Amygdala (tissue), 56 donors: ENCODE measurements at regions not wholly inside any gene's neighbourhood (a gene's known extent, or its start where the extent isn't known, plus 50 kb on each side); places are given as distances from the start of the nearest gene placed in this dataset.
"Not testable (repeated sequence)": the region's sequence is repeated elsewhere in the genome, so short reads cannot be mapped to it uniquely, and the experiment has no call there.

Experiments
- DNase-seq, 56 donors: peaks; one replicate each; lab custom pipeline; 2025; lab: John Stamatoyannopoulos, UW

- no peak for DNase-seq
Measured at GRCh38 chr2:62412347-62412742, 93.7 kb downstream of the TMEM17 start.

DNA sequence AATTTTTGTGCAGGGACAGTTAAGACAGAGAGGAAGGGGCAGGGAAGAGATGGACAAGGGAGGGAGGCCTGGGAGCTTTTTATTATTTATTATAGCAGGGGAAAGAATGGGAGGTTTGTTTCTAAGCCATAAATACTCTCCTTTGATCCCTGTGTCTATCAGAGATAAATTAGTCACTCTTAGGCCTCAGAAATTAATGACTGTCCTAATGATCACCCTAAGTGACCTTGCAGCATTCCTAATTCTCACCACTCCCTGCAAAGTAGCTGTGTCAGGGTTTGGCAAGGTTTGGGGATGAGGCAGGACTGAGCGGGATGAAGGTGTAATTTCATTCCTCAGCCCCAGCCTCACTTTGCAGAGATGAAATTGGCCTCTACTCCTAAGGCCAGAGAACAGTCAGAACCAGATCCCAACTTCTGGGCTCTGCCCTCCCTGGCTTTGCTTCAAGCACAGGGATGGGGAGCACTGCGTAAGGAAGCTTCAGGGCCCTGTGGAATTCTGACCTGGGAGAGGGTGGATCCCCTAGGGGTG is 95.0 kb downstream of the TMEM17 start:
- peak in 1 of 56 donors; percentile 3 for DNase-seq

GRCh38 chr2:62410015-62410453 is 96.0 kb downstream of the TMEM17 start:
- DNase-seq: peak in 25 of 56 donors; percentile 7 to 63 (median 21)

- DNase-seq: no peak
Measured at GRCh38 chr2:62409442-62409841, 96.6 kb downstream of the TMEM17 start.

GRCh38 chr2:62408241-62408677 is 97.7 kb downstream of the TMEM17 start:
- DNase-seq: no peak

- DNase-seq: no peak
Measured at GRCh38 chr2:62407838-62408237, 98.2 kb downstream of the TMEM17 start.

GRCh38 chr2:62407401-62407800 is 98.6 kb downstream of the TMEM17 start:
- DNase-seq: no peak

DNA sequence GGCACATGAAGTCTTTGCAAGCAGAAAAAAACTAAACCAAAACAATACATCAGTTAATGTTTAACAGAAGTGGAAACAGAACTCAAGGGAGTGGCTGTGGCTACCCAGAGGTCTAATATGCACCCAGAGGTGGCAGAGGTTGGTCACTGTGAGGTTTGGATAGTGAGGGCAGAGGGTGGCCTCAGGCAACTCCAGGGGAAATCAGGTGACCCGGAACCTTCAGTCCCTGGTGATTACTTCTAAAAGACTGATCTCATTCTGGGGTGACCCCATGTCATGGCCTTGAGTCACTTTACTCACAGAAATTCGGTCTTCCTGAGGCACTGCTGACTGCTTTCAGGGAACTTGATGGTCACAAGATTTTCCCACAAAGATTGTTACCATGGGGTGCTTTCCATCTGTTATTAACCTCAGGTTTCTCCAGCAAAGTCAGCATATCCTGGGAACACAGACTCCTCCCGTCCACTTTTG is 99.4 kb downstream of the TMEM17 start:
- no peak for DNase-seq

GRCh38 chr2:62404913-62405312 is 101.1 kb downstream of the TMEM17 start:
- no peak for DNase-seq

DNA sequence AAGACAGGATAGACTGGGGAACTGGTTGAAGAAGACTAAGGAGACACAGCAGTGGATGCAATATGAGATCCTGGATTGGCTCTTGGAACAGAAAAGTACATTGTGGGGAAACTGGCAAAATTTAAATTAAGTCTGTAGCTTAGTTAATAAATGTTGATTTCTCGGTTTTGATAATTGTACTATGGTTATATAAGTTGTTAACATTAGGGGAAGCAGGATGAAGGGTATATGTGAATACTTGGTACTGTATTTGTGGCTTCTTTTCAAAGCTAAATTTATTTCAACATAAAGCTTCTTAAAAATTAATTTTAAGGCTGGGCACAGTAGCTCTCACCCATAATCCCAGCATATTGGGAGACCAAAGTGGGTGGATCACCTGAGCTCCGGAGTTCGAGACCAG is 103.8 kb downstream of the TMEM17 start:
- no peak for DNase-seq

- no peak for DNase-seq
Measured at GRCh38 chr2:62398356-62398755, 107.6 kb downstream of the TMEM17 start.

GRCh38 chr2:62396880-62397279 is 109.1 kb downstream of the TMEM17 start:
- DNase-seq: no peak

DNA sequence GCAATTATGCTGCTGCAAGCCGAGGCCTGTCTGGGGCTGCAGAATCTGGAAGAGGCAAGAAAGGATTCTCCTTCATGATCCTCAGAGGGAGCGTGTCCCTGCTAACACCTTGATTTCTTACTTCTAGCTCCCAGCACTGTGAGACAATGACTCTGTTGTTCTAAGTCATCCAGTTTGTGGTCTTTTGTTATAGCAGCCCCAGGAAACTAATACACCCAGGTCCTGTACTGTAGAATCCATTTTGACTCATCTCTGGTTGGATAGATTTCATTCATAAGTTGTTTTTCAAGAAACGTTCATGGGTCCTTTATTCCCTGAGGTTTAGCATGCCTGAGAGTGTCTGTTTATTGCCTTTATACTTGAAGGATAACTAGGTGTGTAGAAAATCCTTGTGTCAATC is 112.7 kb downstream of the TMEM17 start:
- DNase-seq: no peak

DNA sequence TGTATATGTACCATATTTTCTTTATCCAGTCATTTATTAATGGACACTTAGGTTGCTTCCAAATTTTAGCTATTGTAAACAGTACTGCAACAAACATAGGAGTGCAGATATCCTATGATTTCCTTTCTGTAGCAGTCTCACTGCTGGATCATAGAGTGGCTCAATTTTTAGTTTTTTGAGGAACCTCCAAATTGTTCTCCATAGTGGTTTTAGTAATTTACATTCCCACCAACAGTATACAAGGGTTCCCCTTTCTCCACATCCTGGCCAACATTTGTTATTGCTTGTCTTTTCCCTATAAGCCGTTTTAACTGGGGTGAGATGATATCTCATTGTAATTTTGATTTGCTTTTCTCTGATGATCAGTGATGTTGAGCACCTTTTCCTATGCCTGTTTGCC is 114.3 kb downstream of the TMEM17 start:
- DNase-seq: no peak

- not testable (repeated sequence) for DNase-seq
Measured at GRCh38 chr2:62386378-62386777, 119.6 kb downstream of the TMEM17 start.

GRCh38 chr2:62383846-62384245 is 122.1 kb downstream of the TMEM17 start:
- no peak for DNase-seq

DNA sequence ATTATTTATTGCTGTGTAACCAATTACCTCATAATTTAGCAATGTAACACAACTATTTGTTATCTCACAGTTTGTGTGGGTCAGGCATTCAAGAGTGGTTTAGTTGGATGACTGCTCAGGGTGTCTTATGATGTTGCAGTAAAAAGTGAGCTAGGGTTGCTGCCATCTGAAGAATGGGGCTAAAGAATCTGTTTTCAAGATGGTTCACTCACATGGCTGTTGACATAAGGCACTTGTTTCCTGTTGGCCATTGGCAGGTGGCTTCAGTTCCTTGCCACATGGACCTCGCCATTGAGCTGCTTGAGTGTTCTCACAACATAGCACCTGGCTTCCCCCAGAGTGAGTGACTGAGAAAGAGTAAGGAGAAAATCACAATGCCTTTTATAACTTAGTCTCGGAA is 123.2 kb downstream of the TMEM17 start:
- DNase-seq: no peak

- no peak for DNase-seq
Measured at GRCh38 chr2:62382122-62382521, 123.9 kb downstream of the TMEM17 start.

DNA sequence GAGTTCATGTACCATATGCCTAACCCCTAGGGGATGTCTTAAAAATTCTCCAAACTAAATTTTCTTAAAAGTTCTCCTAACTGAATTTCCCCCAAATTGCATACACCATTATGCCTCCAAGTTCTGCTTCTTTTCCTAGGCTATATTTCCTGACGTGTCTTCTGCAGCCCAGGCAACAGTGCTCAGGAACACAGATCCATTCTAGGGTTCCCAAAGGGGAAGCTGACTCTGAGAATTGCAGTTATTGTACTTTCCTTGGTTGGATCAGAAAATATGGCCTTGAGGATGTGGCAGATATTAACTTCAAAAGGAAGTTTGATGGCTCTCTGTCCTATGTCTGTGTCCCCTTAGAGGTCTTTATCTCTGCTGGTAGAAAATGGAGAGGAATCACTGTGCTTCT is 124.3 kb downstream of the TMEM17 start:
- DNase-seq: no peak

GRCh38 chr2:62379566-62379965 is 126.4 kb downstream of the TMEM17 start:
- no peak for DNase-seq

- DNase-seq: no peak
Measured at GRCh38 chr2:62375113-62375420, 130.9 kb downstream of the TMEM17 start.

GRCh38 chr2:62374301-62375112 is 131.5 kb downstream of the TMEM17 start:
- DNase-seq: no peak
